ENCODE measurements at regions not wholly inside any gene's neighbourhood (a gene's known extent, or its start where the extent isn't known, plus 50 kb on each side); places are given as distances from the start of the nearest gene placed in this dataset.

- no peak for TF ChIP-seq POLR2A (IDR thresholded peaks at IDR 0.05)
- no peak for TF ChIP-seq POLR2AphosphoS5 (IDR thresholded peaks at IDR 0.05)
- no peak for TF ChIP-seq CTCF (IDR thresholded peaks at IDR 0.05)
- H3K36me3 ChIP-seq = no peaks in the 10 kb centered on the region
- intact Hi-C loops (cut with DNase I) = no loop called here
- H3K27ac ChIP-seq = no peak overlapping the region
- no peaks in the 10 kb centered on the region for H3K4me1 ChIP-seq (replicated peaks)
- H3K9me3 ChIP-seq = no peaks in the 10 kb centered on the region
- H3K4me3 ChIP-seq = no peak overlapping the region
- WGBS = 77% methylated on average over 3 of the region's 3 CpGs
- no peaks in the 10 kb centered on the region for H3K27me3 ChIP-seq (replicated peaks; ENCODE audit: insufficient read depth)
- DNase-seq (ENCODE audit: low spot score) = no peak
Observed at GRCh38 chr16:62216837-62217236, 180.6 kb upstream of the CDH8 start.

GRCh38 chr16:62213763-62214162 is 177.5 kb upstream of the CDH8 start:
- intact Hi-C loops (cut with DNase I) = no loop called here

GRCh38 chr16:62208934-62209333 is 172.7 kb upstream of the CDH8 start:
- Histone ChIP-seq H3K27ac (no peak overlapping the region), H3K9me3 (no peaks in the 10 kb centered on the region), H3K4me1 (replicated peaks) (no peaks in the 10 kb centered on the region), H3K36me3 (no peaks in the 10 kb centered on the region), H3K27me3 (replicated peaks; ENCODE audit: insufficient read depth) (no peaks in the 10 kb centered on the region), H3K4me3 (no peak overlapping the region)
- TF ChIP-seq CTCF (IDR thresholded peaks at IDR 0.05) (no peak), POLR2AphosphoS5 (IDR thresholded peaks at IDR 0.05) (no peak)
- DNase-seq (ENCODE audit: low spot score) = no peak
- intact Hi-C loops (cut with DNase I) = no loop called here
- WGBS = 19% methylated on average over 4 of the region's 4 CpGs

More at GRCh38 chr16:62213763-62214162, 177.5 kb upstream of the CDH8 start:
- H3K27ac ChIP-seq = no peak overlapping the region
- no peak overlapping the region for H3K4me3 ChIP-seq
- 100% methylated on average over 1 of the region's 2 CpGs for WGBS
- H3K9me3 ChIP-seq = no peaks in the 10 kb centered on the region
- DNase-seq (ENCODE audit: low spot score) = no peak
- no peak for TF ChIP-seq CTCF (IDR thresholded peaks at IDR 0.05)
- no peak for TF ChIP-seq POLR2AphosphoS5 (IDR thresholded peaks at IDR 0.05)
- TF ChIP-seq POLR2A (IDR thresholded peaks at IDR 0.05) = no peak
- no peaks in the 10 kb centered on the region for H3K36me3 ChIP-seq
- no peaks in the 10 kb centered on the region for H3K4me1 ChIP-seq (replicated peaks)
- H3K27me3 ChIP-seq (replicated peaks; ENCODE audit: insufficient read depth) = no peaks in the 10 kb centered on the region

GRCh38 chr16:62205459-62205858 is 169.2 kb upstream of the CDH8 start:
- Histone ChIP-seq H3K27ac (no peak overlapping the region), H3K9me3 (no peaks in the 10 kb centered on the region), H3K4me1 (replicated peaks) (no peaks in the 10 kb centered on the region), H3K27me3 (replicated peaks; ENCODE audit: insufficient read depth) (no peaks in the 10 kb centered on the region), H3K36me3 (no peaks in the 10 kb centered on the region), H3K4me3 (no peak overlapping the region)
- intact Hi-C loops (cut with DNase I) = no loop called here
- TF ChIP-seq POLR2A (IDR thresholded peaks at IDR 0.05) (no peak), POLR2AphosphoS5 (IDR thresholded peaks at IDR 0.05) (no peak)
- DNase-seq (ENCODE audit: low spot score) = no peak
- 98% methylated on average over 1 of the region's 1 CpG for WGBS

GRCh38 chr16:62201911-62202310 is 165.7 kb upstream of the CDH8 start:
- H3K4me1 ChIP-seq (replicated peaks) = no peaks in the 10 kb centered on the region
- H3K27me3 ChIP-seq (replicated peaks; ENCODE audit: insufficient read depth) = no peaks in the 10 kb centered on the region
- H3K4me3 ChIP-seq = no peak overlapping the region
- no peak for TF ChIP-seq CTCF (IDR thresholded peaks at IDR 0.05)
- TF ChIP-seq POLR2AphosphoS5 (IDR thresholded peaks at IDR 0.05) = no peak
- TF ChIP-seq POLR2A (IDR thresholded peaks at IDR 0.05) = no peak
- intact Hi-C loops (cut with DNase I) = no loop called here
- DNase-seq (ENCODE audit: low spot score) = no peak
- H3K27ac ChIP-seq = no peak overlapping the region
- WGBS = 75% methylated on average over 8 of the region's 8 CpGs
- no peaks in the 10 kb centered on the region for H3K9me3 ChIP-seq
- no peaks in the 10 kb centered on the region for H3K36me3 ChIP-seq

Data from prostate gland (tissue), 2 donors.